HEK293 (cell line): ENCODE measurements at regions not wholly inside any gene's neighbourhood (a gene's known extent, or its start where the extent isn't known, plus 50 kb on each side); places are given as distances from the start of the nearest gene placed in this dataset.

Experiments
- CTCF ChIA-PET: fragments of 350-600 bp; formaldehyde crosslinking; extraction: SDS; loops from one replicate; lab custom pipeline; 2021; ENCODE audit warnings: antibody characterized with exemption; lab: Yijun Ruan, JAX
- POLR2A ChIA-PET: fragments of 300-600 bp; formaldehyde crosslinking; extraction: SDS; loops from one replicate; lab custom pipeline; 2020; ENCODE audit warnings: antibody characterized with exemption, inconsistent platforms; lab: Yijun Ruan, JAX
- H3K27ac ChIP-seq: fragments of 200-500 bp; sonication (Bioruptor generic); 2 replicates; pipeline ENCODE4 v1.5.1; 2014; ENCODE audit warnings: low read depth, low read length, control low read depth, inconsistent platforms; ENCODE audit errors: extremely low read depth
- H3K36me3 ChIP-seq, 2 experiments: fragments of 200-500 bp in 1 of 2; sonication (Bioruptor generic) in 1 of 2; 1 replicate in 1 of 2; 2 replicates in 1 of 2; pipeline ENCODE4 v1.5.1; 2014 to 2017; ENCODE audit warnings: inconsistent platforms in 2 of 2, low read length in 2 of 2; ENCODE audit not compliant: control insufficient read depth in 2 of 2, insufficient read depth in 1 of 2
- H3K4me1 ChIP-seq: fragments of 200-500 bp; sonication (Bioruptor generic); 2 replicates; pipeline ENCODE4 v1.5.1; 2014; ENCODE audit warnings: mild to moderate bottlenecking, low read length, inconsistent platforms; ENCODE audit not compliant: control insufficient read depth, insufficient read depth
- H3K4me3 ChIP-seq: 2 replicates; pipeline ENCODE4 v1.5.1; 2011; ENCODE audit warnings: low read depth, mild to moderate bottlenecking, control low read depth, low read length, moderate library complexity
- H3K9me3 ChIP-seq: fragments of 200-500 bp; sonication (Bioruptor generic); 2 replicates; pipeline ENCODE4 v1.5.1; 2014; ENCODE audit warnings: low read depth, low read length, inconsistent platforms; ENCODE audit not compliant: control insufficient read depth, insufficient read depth
- CTCF ChIP-seq: fragments of 450-650 bp; formaldehyde crosslinking; IDR thresholded peaks from 2 replicates; pipeline ENCODE4 v1.5.1; 2016; ENCODE audit warnings: missing biosample characterization, missing genetic modification characterization
- MYNN ChIP-seq: fragments of 450-650 bp; formaldehyde crosslinking; IDR thresholded peaks from 2 replicates; pipeline ENCODE4 v1.5.1; 2016; ENCODE audit warnings: missing biosample characterization, missing genetic modification characterization, borderline replicate concordance
- REST ChIP-seq: fragments of 450-650 bp; formaldehyde crosslinking; IDR thresholded peaks from 2 replicates; pipeline ENCODE4 v1.5.1; 2016; ENCODE audit warnings: missing biosample characterization, missing genetic modification characterization
- ZBTB17 ChIP-seq: fragments of 450-650 bp; formaldehyde crosslinking; IDR thresholded peaks from 2 replicates; pipeline ENCODE4 v1.5.1; 2016; ENCODE audit warnings: missing biosample characterization, missing genetic modification characterization
- ZBTB26 ChIP-seq: fragments of 450-650 bp; formaldehyde crosslinking; optimal IDR thresholded peaks from 2 replicates; pipeline ENCODE3; 2016; ENCODE audit warnings: missing biosample characterization, mild to moderate bottlenecking, missing genetic modification characterization
- ZBTB49 ChIP-seq: fragments of 450-650 bp; formaldehyde crosslinking; IDR thresholded peaks from 2 replicates; pipeline ENCODE4 v1.5.1; 2016; ENCODE audit warnings: missing biosample characterization, missing genetic modification characterization, low read depth
- ZBTB8A ChIP-seq: fragments of 450-650 bp; formaldehyde crosslinking; IDR thresholded peaks from 2 replicates; pipeline ENCODE4 v1.5.1; 2016; ENCODE audit warnings: missing biosample characterization, missing genetic modification characterization
- ZFP69B ChIP-seq: fragments of 450-650 bp; formaldehyde crosslinking; IDR thresholded peaks from 2 replicates; pipeline ENCODE4 v1.5.1; 2016; ENCODE audit warnings: missing biosample characterization, missing genetic modification characterization
- ZIC2 ChIP-seq: fragments of 450-650 bp; formaldehyde crosslinking; IDR thresholded peaks from 2 replicates; pipeline ENCODE4 v1.5.1; 2016; ENCODE audit warnings: missing biosample characterization, missing genetic modification characterization
- ZNF114 ChIP-seq: fragments of 450-650 bp; formaldehyde crosslinking; IDR thresholded peaks from 2 replicates; pipeline ENCODE4 v1.5.0; 2017; ENCODE audit warnings: missing biosample characterization, missing genetic modification characterization
- ZNF138 ChIP-seq: fragments of 450-650 bp; formaldehyde crosslinking; IDR thresholded peaks from 2 replicates; pipeline ENCODE4 v1.5.1; 2016; ENCODE audit warnings: missing biosample characterization, missing genetic modification characterization, borderline replicate concordance
- ZNF169 ChIP-seq: fragments of 450-650 bp; formaldehyde crosslinking; IDR thresholded peaks from 2 replicates; pipeline ENCODE4 v1.5.1; 2016; ENCODE audit warnings: missing biosample characterization, missing genetic modification characterization
- ZNF19 ChIP-seq: fragments of 450-650 bp; formaldehyde crosslinking; IDR thresholded peaks from 2 replicates; pipeline ENCODE4; 2016; ENCODE audit warnings: missing biosample characterization, missing genetic modification characterization, low read depth
- ZNF335 ChIP-seq: fragments of 450-650 bp; formaldehyde crosslinking; conservative IDR thresholded peaks from 2 replicates; pipeline ENCODE4 v1.5.1; 2016; ENCODE audit warnings: missing biosample characterization, missing genetic modification characterization
- ZNF362 ChIP-seq: fragments of 450-650 bp; formaldehyde crosslinking; IDR thresholded peaks from 2 replicates; pipeline ENCODE4 v1.5.1; 2016; ENCODE audit warnings: missing biosample characterization, missing genetic modification characterization
- ZNF488 ChIP-seq: fragments of 450-650 bp; formaldehyde crosslinking; IDR thresholded peaks from 2 replicates; pipeline ENCODE4 v1.5.1; 2016; ENCODE audit warnings: missing biosample characterization, missing genetic modification characterization
- ZNF530 ChIP-seq: fragments of 450-650 bp; formaldehyde crosslinking; IDR thresholded peaks from 2 replicates; pipeline ENCODE4 v1.5.1; 2016; ENCODE audit warnings: low read depth, missing biosample characterization, missing genetic modification characterization
- ZNF560 ChIP-seq: fragments of 450-650 bp; formaldehyde crosslinking; IDR thresholded peaks from 2 replicates; pipeline ENCODE4 v1.5.1; 2017; ENCODE audit warnings: missing biosample characterization, missing genetic modification characterization, borderline replicate concordance
- ZNF561 ChIP-seq: fragments of 450-650 bp; IDR thresholded peaks from 2 replicates; pipeline ENCODE4 v1.5.1; 2018; ENCODE audit warnings: missing biosample characterization, missing genetic modification characterization, borderline replicate concordance
- ZNF571 ChIP-seq: fragments of 450-650 bp; formaldehyde crosslinking; IDR thresholded peaks from 2 replicates; pipeline ENCODE4 v1.5.0; 2017; ENCODE audit warnings: missing biosample characterization, missing genetic modification characterization
- ZNF600 ChIP-seq: fragments of 450-650 bp; formaldehyde crosslinking; IDR thresholded peaks from 2 replicates; pipeline ENCODE4 v1.5.1; 2016; ENCODE audit warnings: missing biosample characterization, missing genetic modification characterization
- ZNF660 ChIP-seq: fragments of 450-650 bp; IDR thresholded peaks from 2 replicates; pipeline ENCODE4 v1.5.1; 2018; ENCODE audit warnings: missing biosample characterization, mild to moderate bottlenecking, missing genetic modification characterization
- ZNF707 ChIP-seq: fragments of 450-650 bp; formaldehyde crosslinking; IDR thresholded peaks from 2 replicates; pipeline ENCODE4 v1.5.1; 2016; ENCODE audit warnings: missing biosample characterization, missing genetic modification characterization
- ZNF76 ChIP-seq: fragments of 450-650 bp; formaldehyde crosslinking; IDR thresholded peaks from 2 replicates; pipeline ENCODE4; 2016; ENCODE audit warnings: low read depth, missing biosample characterization, missing genetic modification characterization, borderline replicate concordance
- ZNF792 ChIP-seq: fragments of 450-650 bp; formaldehyde crosslinking; IDR thresholded peaks from 2 replicates; pipeline ENCODE4 v1.5.1; 2016; ENCODE audit warnings: missing biosample characterization, missing genetic modification characterization
- ZNF830 ChIP-seq: fragments of 450-650 bp; IDR thresholded peaks from 2 replicates; pipeline ENCODE4 v1.5.0; 2018; ENCODE audit warnings: missing biosample characterization, missing genetic modification characterization, low read depth, mild to moderate bottlenecking, moderate library complexity
- ZSCAN16 ChIP-seq: fragments of 450-650 bp; formaldehyde crosslinking; IDR thresholded peaks from 2 replicates; pipeline ENCODE4 v1.5.1; 2016; ENCODE audit warnings: missing biosample characterization, missing genetic modification characterization

GRCh38 chr18:75845413-75845812 is 417.9 kb upstream of the SMIM21 start:
- Histone ChIP-seq H3K4me1 (no peaks in the 10 kb centered on the region), H3K4me3 (no peak overlapping the region), H3K9me3 (no peaks in the 10 kb centered on the region), H3K27ac (no peak overlapping the region), H3K36me3 (no peaks in the 10 kb centered on the region)
- CTCF ChIA-PET, result interaction anchor here (0.7 kb wide), 1 partner anchor 9 kb away, joined by 3 read pairs; no protein-coding TSS in a partner anchor
- POLR2A ChIA-PET, result no interaction called here
- TF ChIP-seq ZNF488 (tag by site-specific recombination) (no peak), ZNF600 (tag by site-specific recombination) (no peak), ZFP69B (no peak), ZNF660 (tag by site-specific recombination) (no peak), ZSCAN16 (tag by site-specific recombination) (no peak), ZNF19 (no peak), ZNF362 (tag by site-specific recombination) (no peak), ZBTB8A (tag by site-specific recombination) (no peak), ZNF560 (tag by site-specific recombination) (no peak), ZNF530 (tag by site-specific recombination) (no peak), ZNF792 (no peak), ZNF830 (tag by site-specific recombination) (no peak), ZNF138 (no peak), CTCF (tag by site-specific recombination) (no peak), ZIC2 (tag by site-specific recombination) (no peak), ZNF571 (tag by site-specific recombination) (no peak), ZBTB26 (tag by site-specific recombination) (no peak), ZNF707 (no peak), ZNF169 (no peak), ZNF335 (no peak)

GRCh38 chr18:75844146-75844545 is 416.6 kb upstream of the SMIM21 start:
- Histone ChIP-seq H3K4me3 (no peak overlapping the region), H3K9me3 (no peaks in the 10 kb centered on the region), H3K36me3 (no peaks in the 10 kb centered on the region), H3K27ac (no peak overlapping the region), H3K4me1 (no peaks in the 10 kb centered on the region)
- CTCF ChIA-PET, result interaction anchor here (0.6 kb wide), 1 partner anchor 292 kb away, joined by 4 read pairs; no protein-coding TSS in a partner anchor
- POLR2A ChIA-PET, result no interaction called here
- no peak for TF ChIP-seq MYNN (tag by site-specific recombination)
- TF ChIP-seq ZFP69B, result no peak
- no peak for TF ChIP-seq ZNF114
- no peak for TF ChIP-seq ZNF76 (tag by site-specific recombination)
- no peak for TF ChIP-seq ZNF561
- no peak for TF ChIP-seq ZBTB49 (tag by site-specific recombination)
- no peak for TF ChIP-seq ZBTB17 (tag by site-specific recombination)
- TF ChIP-seq REST (tag by site-specific recombination), result no peak
